ENCODE measurements at regions not wholly inside any gene's neighbourhood (a gene's known extent, or its start where the extent isn't known, plus 50 kb on each side); places are given as distances from the start of the nearest gene placed in this dataset.

DNA sequence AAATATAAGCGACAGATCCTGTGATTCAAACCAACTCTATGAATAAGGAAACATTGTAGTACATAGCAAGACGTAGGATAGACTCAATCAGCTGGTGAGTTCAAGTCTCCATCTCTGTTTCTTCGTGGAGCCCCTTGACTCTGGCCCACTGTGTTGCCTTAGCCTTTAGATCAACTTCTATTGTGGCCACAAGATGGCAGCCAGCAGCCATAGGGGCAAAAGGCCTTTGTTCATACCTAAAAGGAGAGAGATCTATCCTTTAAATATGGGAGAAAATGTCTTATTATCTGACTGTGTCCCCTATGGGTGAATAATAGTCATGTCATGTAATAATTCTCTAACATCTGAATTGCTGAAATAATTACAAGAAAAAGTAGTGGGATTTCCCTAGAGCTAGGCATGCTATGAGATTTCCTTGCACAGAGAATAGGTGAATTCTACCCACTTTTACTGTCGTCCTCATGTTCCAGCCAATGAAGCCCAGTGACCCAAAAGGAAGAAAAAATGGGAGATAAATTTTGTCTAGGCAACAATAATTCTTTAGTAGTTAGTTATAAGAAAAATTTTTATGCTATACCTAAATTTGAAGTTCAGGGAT, 129.4 kb downstream of the PCDH20 start:
- Histone ChIP-seq H3K27ac (no peak overlapping the region), H3K4me3 (no peak overlapping the region), H3K27me3 (no peaks in the 10 kb centered on the region), H3K36me3 (no peaks in the 10 kb centered on the region), H3K9me3 (no peaks in the 10 kb centered on the region), H3K4me1 (no peaks in the 10 kb centered on the region)
- ATAC-seq = no peak
- TF ChIP-seq EP300 (IDR thresholded peaks at IDR 0.05) (no peak), POLR2AphosphoS5 (IDR thresholded peaks at IDR 0.05) (no peak), POLR2A (IDR thresholded peaks at IDR 0.05) (no peak)
- TF ChIP-seq, protein P1, sequence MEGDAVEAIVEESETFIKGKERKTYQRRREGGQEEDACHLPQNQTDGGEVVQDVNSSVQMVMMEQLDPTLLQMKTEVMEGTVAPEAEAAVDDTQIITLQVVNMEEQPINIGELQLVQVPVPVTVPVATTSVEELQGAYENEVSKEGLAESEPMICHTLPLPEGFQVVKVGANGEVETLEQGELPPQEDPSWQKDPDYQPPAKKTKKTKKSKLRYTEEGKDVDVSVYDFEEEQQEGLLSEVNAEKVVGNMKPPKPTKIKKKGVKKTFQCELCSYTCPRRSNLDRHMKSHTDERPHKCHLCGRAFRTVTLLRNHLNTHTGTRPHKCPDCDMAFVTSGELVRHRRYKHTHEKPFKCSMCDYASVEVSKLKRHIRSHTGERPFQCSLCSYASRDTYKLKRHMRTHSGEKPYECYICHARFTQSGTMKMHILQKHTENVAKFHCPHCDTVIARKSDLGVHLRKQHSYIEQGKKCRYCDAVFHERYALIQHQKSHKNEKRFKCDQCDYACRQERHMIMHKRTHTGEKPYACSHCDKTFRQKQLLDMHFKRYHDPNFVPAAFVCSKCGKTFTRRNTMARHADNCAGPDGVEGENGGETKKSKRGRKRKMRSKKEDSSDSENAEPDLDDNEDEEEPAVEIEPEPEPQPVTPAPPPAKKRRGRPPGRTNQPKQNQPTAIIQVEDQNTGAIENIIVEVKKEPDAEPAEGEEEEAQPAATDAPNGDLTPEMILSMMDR (IDR thresholded peaks at IDR 0.05) = no peak
- WGBS, 2 donors (ENCODE audit: low coverage in 1 of 2) = 80 to 83% methylated on average over 4 of the region's 4 CpGs

DNA sequence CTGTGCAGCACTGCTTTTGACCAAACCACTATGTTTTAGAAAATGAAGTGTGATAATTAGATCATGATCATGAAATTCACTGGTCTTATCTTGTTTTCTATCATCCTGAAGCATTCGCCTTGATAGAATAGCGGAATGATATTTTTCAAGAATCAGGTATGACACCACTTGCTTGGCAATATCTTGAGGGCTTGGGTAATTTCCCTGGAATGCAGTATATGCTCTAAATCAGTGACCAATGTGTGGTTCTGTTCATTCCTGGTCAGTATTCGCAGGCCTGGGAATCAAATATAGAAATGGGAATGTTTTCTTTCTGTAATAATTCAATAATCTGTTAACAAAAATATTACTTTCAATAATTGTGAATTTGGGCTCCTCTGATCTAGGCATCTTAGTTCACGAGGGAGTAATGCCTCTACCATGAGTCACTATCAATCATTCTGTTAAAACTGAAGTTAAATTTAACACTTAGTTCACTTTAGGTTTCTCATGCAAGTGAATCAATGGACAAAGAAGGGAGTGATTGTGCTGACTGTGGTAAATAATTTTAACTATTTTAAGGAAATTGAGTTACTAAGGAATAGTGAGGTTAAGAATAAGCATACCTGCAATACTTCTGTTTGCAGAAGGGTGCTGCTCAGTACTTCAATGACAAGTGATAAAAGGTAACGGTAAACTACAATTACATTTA, 137.9 kb downstream of the PCDH20 start:
- no peak overlapping the region for H3K4me3 ChIP-seq
- ATAC-seq = no peak
- peaks cover 0 to 6% (median 0%) of the 10 kb centered on the region in 3 donors for H3K9me3 ChIP-seq
- no peaks in the 10 kb centered on the region for H3K4me1 ChIP-seq
- 74 to 76% methylated on average over 5 of the region's 5 CpGs for WGBS, 2 donors (ENCODE audit: low coverage in 1 of 2)
- H3K27ac ChIP-seq = no peak overlapping the region
- no peaks in the 10 kb centered on the region for H3K36me3 ChIP-seq
- no peaks in the 10 kb centered on the region for H3K27me3 ChIP-seq
- TF ChIP-seq, protein P1 (IDR thresholded peaks at IDR 0.05) = no peak
- TF ChIP-seq POLR2AphosphoS5 (IDR thresholded peaks at IDR 0.05) (no peak), POLR2A (IDR thresholded peaks at IDR 0.05) (no peak), EP300 (IDR thresholded peaks at IDR 0.05) (no peak)

DNA sequence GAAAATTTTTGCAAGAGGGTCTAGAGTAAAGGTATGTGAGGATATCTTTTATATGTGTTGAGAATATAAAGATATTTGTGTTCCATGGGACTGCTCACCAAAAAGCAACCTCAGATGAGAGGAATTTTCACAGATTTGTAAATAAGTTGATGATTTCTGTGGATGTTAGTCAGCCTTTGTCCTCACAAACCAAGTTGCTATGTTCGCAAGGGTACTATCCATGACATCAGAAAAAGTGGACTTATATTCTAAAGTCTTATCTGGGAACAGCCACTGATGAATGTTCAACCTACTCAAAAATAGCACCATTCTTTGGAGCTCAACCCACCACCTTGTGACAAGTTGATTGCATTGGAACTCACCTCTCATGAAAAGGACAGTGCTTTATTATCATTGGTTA, 138.6 kb downstream of the PCDH20 start:
- Histone ChIP-seq H3K4me1 (no peaks in the 10 kb centered on the region), H3K27me3 (no peaks in the 10 kb centered on the region), H3K27ac (no peak overlapping the region), H3K4me3 (no peak overlapping the region), H3K9me3 (peaks cover 0 to 6% (median 0%) of the 10 kb centered on the region in 3 donors), H3K36me3 (no peaks in the 10 kb centered on the region)
- no peak for ATAC-seq
- WGBS, 2 donors (ENCODE audit: low coverage in 1 of 2) = 94 to 100% methylated on average over 1 of the region's 1 CpG
- no peak for TF ChIP-seq POLR2A (IDR thresholded peaks at IDR 0.05)
- TF ChIP-seq, protein P1 (IDR thresholded peaks at IDR 0.05) = no peak
- no peak for TF ChIP-seq POLR2AphosphoS5 (IDR thresholded peaks at IDR 0.05)
- no peak for TF ChIP-seq EP300 (IDR thresholded peaks at IDR 0.05)

DNA sequence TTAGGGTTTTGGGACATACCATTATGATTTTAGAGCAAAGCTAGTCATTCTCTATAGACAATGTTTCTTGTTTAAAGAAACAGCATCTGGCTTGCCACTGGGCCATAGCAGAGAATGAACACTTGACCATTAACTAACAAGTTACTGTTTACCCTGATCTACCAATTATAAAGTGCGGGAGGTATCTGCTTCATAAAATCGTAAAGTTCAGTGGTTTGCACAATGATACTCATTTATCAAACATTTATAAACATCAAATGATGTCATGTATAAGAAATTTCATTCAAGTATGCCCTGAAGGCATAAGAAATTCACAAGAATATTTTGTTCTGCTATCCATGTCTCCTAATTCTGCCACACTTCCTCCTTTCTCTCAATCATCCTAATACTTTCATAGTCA, 139.2 kb downstream of the PCDH20 start:
- H3K36me3 ChIP-seq = no peaks in the 10 kb centered on the region
- H3K27ac ChIP-seq = no peak overlapping the region
- WGBS, 2 donors (ENCODE audit: low coverage in 1 of 2) = 77 to 88% methylated on average over 2 of the region's 2 CpGs
- no peak for ATAC-seq
- no peaks in the 10 kb centered on the region for H3K4me1 ChIP-seq
- TF ChIP-seq POLR2A (IDR thresholded peaks at IDR 0.05) = no peak
- no peak for TF ChIP-seq EP300 (IDR thresholded peaks at IDR 0.05)
- TF ChIP-seq, protein P1 (IDR thresholded peaks at IDR 0.05) = no peak
- no peak for TF ChIP-seq POLR2AphosphoS5 (IDR thresholded peaks at IDR 0.05)
- no peaks in the 10 kb centered on the region for H3K27me3 ChIP-seq
- peaks cover 0 to 6% (median 0%) of the 10 kb centered on the region in 3 donors for H3K9me3 ChIP-seq
- H3K4me3 ChIP-seq = no peak overlapping the region

DNA sequence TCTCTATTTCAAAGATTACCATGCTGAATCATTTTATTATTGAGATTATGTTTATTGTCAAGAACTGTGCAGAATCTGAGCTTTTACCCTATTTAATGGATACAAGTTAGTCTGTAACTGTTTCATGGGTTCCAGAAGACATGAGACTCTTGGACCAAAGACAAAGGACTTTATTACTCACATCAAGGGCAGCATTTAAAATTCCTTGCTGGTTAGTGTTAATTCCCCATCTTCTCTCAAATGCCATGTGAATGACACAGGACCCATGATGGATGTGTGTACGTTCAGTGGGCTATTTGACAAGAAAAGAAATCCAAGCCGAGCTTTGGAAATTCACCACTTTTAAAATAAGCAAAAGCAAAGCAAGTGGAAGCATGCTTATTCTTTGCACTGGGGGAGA, 139.9 kb downstream of the PCDH20 start:
- Histone ChIP-seq H3K27me3 (no peaks in the 10 kb centered on the region), H3K9me3 (peaks cover 0 to 13% (median 0%) of the 10 kb centered on the region in 3 donors), H3K4me3 (no peak overlapping the region), H3K4me1 (no peaks in the 10 kb centered on the region), H3K36me3 (no peaks in the 10 kb centered on the region), H3K27ac (no peak overlapping the region)
- no peak for ATAC-seq
- WGBS, 2 donors (ENCODE audit: low coverage in 1 of 2) = 31 to 50% methylated on average over 2 of the region's 2 CpGs
- TF ChIP-seq, protein P1 (IDR thresholded peaks at IDR 0.05) = no peak
- TF ChIP-seq EP300 (IDR thresholded peaks at IDR 0.05) (no peak), POLR2A (IDR thresholded peaks at IDR 0.05) (no peak), POLR2AphosphoS5 (IDR thresholded peaks at IDR 0.05) (no peak)

Data from gastroesophageal sphincter (tissue), 4 donors.